Common myeloid progenitor, CD34-positive (primary cell): ENCODE measurements at regions not wholly inside any gene's neighbourhood (a gene's known extent, or its start where the extent isn't known, plus 50 kb on each side); places are given as distances from the start of the nearest gene placed in this dataset.

ENCODE experiments used
- CTCF ChIA-PET: fragments of 350-600 bp; sonication (Branson Sonifier 250); formaldehyde crosslinking; loops from one replicate; lab custom pipeline; 2021; ENCODE audit warnings: antibody characterized with exemption; lab: Charles Lee
- POLR2A ChIA-PET: fragments of 350-600 bp; sonication (Branson Sonifier 250); formaldehyde crosslinking; loops from one replicate; lab custom pipeline; 2021; ENCODE audit warnings: antibody characterized with exemption; lab: Charles Lee
- DNase-seq, 3 donors: peaks; one replicate each; pipeline versions ENCODE4 v3.0.0 to v3.0.0-alpha.2; 2013
- H3K27ac ChIP-seq, 2 experiments: 1 replicate in 1 of 2; 2 replicates in 1 of 2; pipeline ENCODE4 v1.7.0; 2013; ENCODE audit warnings: inconsistent platforms in 2 of 2, low read length in 2 of 2, mild to moderate bottlenecking in 2 of 2, low read depth in 1 of 2, moderate library complexity in 1 of 2; ENCODE audit not compliant: severe bottlenecking in 2 of 2, insufficient read depth in 1 of 2, poor library complexity in 1 of 2
- H3K27me3 ChIP-seq, 5 experiments: replicated peaks in 2 of 5; 1 replicate in 3 of 5; 2 replicates in 2 of 5; pipeline versions ENCODE4 v1.6.1 to v1.7.0; 2013; ENCODE audit warnings: low read length in 4 of 5, mild to moderate bottlenecking in 2 of 5, moderate library complexity in 2 of 5, inconsistent platforms in 1 of 5; ENCODE audit not compliant: insufficient read depth in 5 of 5, control insufficient read depth in 4 of 5
- H3K36me3 ChIP-seq, 4 experiments: 1 replicate in 2 of 4; 2 replicates in 2 of 4; pipeline versions ENCODE4 v1.6.1 to v1.7.0; 2013; ENCODE audit warnings: low read length in 3 of 4, control low read depth in 1 of 4, mild to moderate bottlenecking in 1 of 4; ENCODE audit not compliant: control insufficient read depth in 4 of 4, insufficient read depth in 4 of 4
- H3K4me1 ChIP-seq, 4 experiments: 1 replicate in 3 of 4; 2 replicates in 1 of 4; pipeline versions ENCODE4 v1.6.1 to v1.7.1; 2013; ENCODE audit warnings: low read length in 3 of 4, mild to moderate bottlenecking in 3 of 4, control low read depth in 1 of 4, inconsistent platforms in 1 of 4, moderate library complexity in 1 of 4; ENCODE audit not compliant: control insufficient read depth in 4 of 4, insufficient read depth in 4 of 4; ENCODE audit errors: control extremely low read depth in 1 of 4
- H3K4me3 ChIP-seq, 7 experiments: 1 replicate in 4 of 7; 2 replicates in 3 of 7; pipeline versions ENCODE4 v1.5.1 to v1.7.0; 2013; ENCODE audit warnings: mild to moderate bottlenecking in 7 of 7, low read length in 6 of 7, moderate library complexity in 6 of 7, inconsistent platforms in 2 of 7, low read depth in 2 of 7, control low read depth in 1 of 7; ENCODE audit not compliant: insufficient read depth in 4 of 7, control insufficient read depth in 1 of 7; ENCODE audit errors: extremely low read depth in 1 of 7
- H3K9me3 ChIP-seq, 5 experiments: 1 replicate in 4 of 5; 2 replicates in 1 of 5; pipeline versions ENCODE4 v1.6.1 to v1.7.1; 2013; ENCODE audit warnings: low read length in 4 of 5, mild to moderate bottlenecking in 2 of 5, inconsistent platforms in 1 of 5, low read depth in 1 of 5, moderate library complexity in 1 of 5; ENCODE audit not compliant: control insufficient read depth in 4 of 5, insufficient read depth in 2 of 5; ENCODE audit errors: control extremely low read depth in 1 of 5
- WGBS: methylation state at CpG from one replicate; pipeline ENCODE4 v1.1.5; 2013; ENCODE audit not compliant: insufficient coverage; 5-methylcytosine and 5-hydroxymethylcytosine counted together

DNA sequence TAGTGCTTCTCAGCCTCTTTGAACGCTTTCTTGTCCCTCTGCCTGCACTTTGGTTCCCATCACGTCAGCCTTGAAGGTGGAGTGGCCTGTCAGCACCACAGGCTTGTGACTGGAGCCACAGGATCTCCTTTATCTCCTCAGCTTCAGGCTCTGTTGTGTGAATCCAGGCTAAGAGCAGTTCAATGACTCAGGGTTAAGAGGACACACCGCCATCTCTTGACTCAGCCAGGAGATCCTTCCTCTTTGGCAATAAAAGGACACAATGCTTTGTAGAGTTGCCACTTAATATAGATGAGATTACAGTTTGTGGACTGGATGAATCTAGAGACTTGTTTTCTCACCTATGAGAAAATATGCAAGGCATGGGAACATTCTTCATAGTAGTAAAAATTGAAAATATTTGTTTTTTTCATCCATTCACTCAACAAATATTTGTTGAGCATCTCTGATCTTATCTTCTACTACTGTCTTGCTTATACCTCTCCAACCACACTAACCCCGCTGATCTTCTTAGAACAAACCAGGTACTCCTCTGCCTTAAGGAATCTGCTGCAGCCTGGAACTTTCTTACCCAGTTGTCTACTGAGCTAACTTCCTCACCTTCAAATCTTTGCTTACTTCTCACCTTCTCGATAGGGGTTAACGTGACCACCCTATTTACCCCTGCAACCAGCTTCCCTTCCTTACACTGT lies 62.3 kb downstream of the UCHL1 start:
- Histone ChIP-seq H3K4me3 (no peak overlapping the region), H3K9me3 (peaks cover 0 to 2% (median 2%) of the 10 kb centered on the region in 5 experiments), H3K36me3 (no peaks in the 10 kb centered on the region), H3K27me3 (no peaks in the 10 kb centered on the region), H3K4me1 (peaks cover 0 to 3% (median 0%) of the 10 kb centered on the region in 4 experiments), H3K27ac (no peak overlapping the region)
- ChIA-PET CTCF (interaction anchor here (1.3 to 1.6 kb wide), 4 partner anchors 13 to 21 kb away, joined by 3 to 5 read pairs (median 4); no protein-coding TSS in a partner anchor), POLR2A (no interaction called here)
- peak; percentile 31 to 90 (median 79) for DNase-seq
- 82% methylated on average over 6 of the region's 6 CpGs for WGBS

GRCh38 chr4:41319553-41319952 lies 62.8 kb downstream of the UCHL1 start:
- H3K27me3 ChIP-seq, result no peaks in the 10 kb centered on the region
- no peaks in the 10 kb centered on the region for H3K36me3 ChIP-seq
- POLR2A ChIA-PET, result no interaction called here
- CTCF ChIA-PET, result interaction anchor here (1.3 to 1.6 kb wide), 3 partner anchors 13 to 21 kb away, joined by 3 to 5 read pairs (median 3); no protein-coding TSS in a partner anchor
- WGBS, result 74% methylated on average over 3 of the region's 5 CpGs
- H3K4me3 ChIP-seq, result no peak overlapping the region
- H3K4me1 ChIP-seq, result peaks cover 0 to 3% (median 0%) of the 10 kb centered on the region in 4 experiments
- no peak overlapping the region for H3K27ac ChIP-seq
- peaks cover 0 to 2% (median 2%) of the 10 kb centered on the region in 5 experiments for H3K9me3 ChIP-seq
- no peak for DNase-seq

- WGBS, result no CpG with 5 or more reads among the region's 1 CpG
- DNase-seq, result no peak
Observed at GRCh38 chr4:41320278-41320677, 63.5 kb downstream of the UCHL1 start.

DNA sequence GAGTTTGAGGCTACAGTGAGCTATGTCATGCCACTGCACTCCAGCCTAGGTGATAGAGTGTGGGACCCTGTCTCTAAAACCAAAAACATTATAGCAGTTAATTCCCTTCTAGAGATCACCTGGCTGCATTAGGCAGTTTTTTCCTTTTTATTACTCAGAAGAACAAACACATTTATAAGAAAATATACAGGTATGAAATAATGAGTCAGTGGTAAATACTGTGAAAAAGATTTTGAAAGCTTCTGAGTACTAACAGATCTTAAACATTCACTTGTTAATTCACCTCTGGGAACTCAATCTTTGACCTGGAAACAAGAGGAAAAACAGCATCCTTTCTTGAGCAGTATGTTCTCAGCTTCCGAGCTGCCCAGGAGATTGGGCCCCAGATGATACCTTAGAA lies 64.1 kb downstream of the UCHL1 start:
- no peak for DNase-seq

More at GRCh38 chr4:41320278-41320677, 63.5 kb downstream of the UCHL1 start:
- H3K4me3 ChIP-seq, result no peak overlapping the region
- no peak overlapping the region for H3K27ac ChIP-seq
- H3K9me3 ChIP-seq, result peaks cover 0 to 2% (median 2%) of the 10 kb centered on the region in 5 experiments
- H3K27me3 ChIP-seq, result no peaks in the 10 kb centered on the region
- H3K4me1 ChIP-seq, result peaks cover 0 to 3% (median 0%) of the 10 kb centered on the region in 4 experiments
- ChIA-PET CTCF (interaction anchor here (1.3 to 1.6 kb wide), 4 partner anchors 14 to 341 kb away, joined by 3 to 5 read pairs (median 4); no protein-coding TSS in a partner anchor), POLR2A (no interaction called here)
- no peaks in the 10 kb centered on the region for H3K36me3 ChIP-seq

DNA sequence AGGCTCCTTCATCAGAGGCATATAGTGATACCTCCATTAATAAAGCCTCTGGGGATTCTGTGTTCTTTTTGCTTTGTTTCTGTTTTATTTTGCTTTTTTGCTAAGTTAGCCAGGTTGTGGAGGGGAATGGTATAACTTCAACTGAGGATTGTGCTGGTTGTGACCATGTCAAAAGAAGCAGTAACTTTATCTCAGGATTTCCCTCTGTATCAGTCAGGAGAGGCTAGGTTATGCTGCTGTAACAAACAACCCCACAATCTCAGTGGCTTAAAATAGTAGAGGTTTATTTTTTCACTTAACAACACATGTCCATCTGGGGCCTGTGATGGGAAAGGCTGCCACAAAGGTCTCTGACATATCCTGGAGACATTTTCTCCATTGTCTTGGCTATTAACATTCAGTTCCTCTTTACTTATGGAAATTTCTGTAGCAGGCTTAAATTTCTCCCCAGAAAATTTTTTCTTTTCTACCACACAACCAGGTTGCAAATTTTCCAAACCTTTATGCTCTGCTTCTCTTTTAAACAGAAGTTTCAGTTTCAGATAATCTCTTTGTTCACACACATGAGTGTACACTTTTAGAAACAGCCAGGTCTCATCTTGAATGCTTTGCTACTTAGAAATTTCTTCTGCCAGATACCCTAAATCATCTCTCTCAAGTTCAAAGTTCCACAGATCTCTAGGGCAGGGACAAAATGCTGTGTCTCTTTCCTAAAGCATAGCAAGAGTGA lies 64.7 kb downstream of the UCHL1 start:
- no peak overlapping the region for H3K27ac ChIP-seq
- no peak overlapping the region for H3K4me3 ChIP-seq
- POLR2A ChIA-PET, result no interaction called here
- no peak for DNase-seq
- CTCF ChIA-PET, result interaction anchor here (1.6 kb wide), 1 partner anchor 340 kb away, joined by 4 read pairs; no protein-coding TSS in a partner anchor
- no peaks in the 10 kb centered on the region for H3K36me3 ChIP-seq
- H3K4me1 ChIP-seq, result peaks cover 0 to 3% (median 0%) of the 10 kb centered on the region in 4 experiments
- no peaks in the 10 kb centered on the region for H3K27me3 ChIP-seq
- peaks cover 0 to 2% (median 2%) of the 10 kb centered on the region in 5 experiments for H3K9me3 ChIP-seq

More for the DNA sequence above, 64.1 kb downstream of the UCHL1 start:
- POLR2A ChIA-PET, result no interaction called here
- WGBS, result 100% methylated on average over 1 of the region's 1 CpG
- no peaks in the 10 kb centered on the region for H3K36me3 ChIP-seq
- no peak overlapping the region for H3K27ac ChIP-seq
- peaks cover 0 to 3% (median 0%) of the 10 kb centered on the region in 4 experiments for H3K4me1 ChIP-seq
- CTCF ChIA-PET, result interaction anchor here (1.6 kb wide), 1 partner anchor 341 kb away, joined by 4 read pairs; no protein-coding TSS in a partner anchor
- peaks cover 0 to 2% (median 2%) of the 10 kb centered on the region in 5 experiments for H3K9me3 ChIP-seq
- no peaks in the 10 kb centered on the region for H3K27me3 ChIP-seq
- H3K4me3 ChIP-seq, result no peak overlapping the region

GRCh38 chr4:41322617-41323016 lies 65.9 kb downstream of the UCHL1 start:
- no peaks in the 10 kb centered on the region for H3K27me3 ChIP-seq
- H3K4me3 ChIP-seq, result no peak overlapping the region
- no peak overlapping the region for H3K27ac ChIP-seq
- DNase-seq, result no peak
- H3K36me3 ChIP-seq, result no peaks in the 10 kb centered on the region
- CTCF ChIA-PET, result interaction anchor here (0.8 to 1.5 kb wide), 2 partner anchors 20 to 38 kb away, joined by 3 read pairs; no protein-coding TSS in a partner anchor
- H3K4me1 ChIP-seq, result peaks cover 0 to 3% (median 0%) of the 10 kb centered on the region in 4 experiments
- WGBS, result 100% methylated on average over 1 of the region's 4 CpGs
- peaks cover 0 to 2% (median under 1%) of the 10 kb centered on the region in 5 experiments for H3K9me3 ChIP-seq
- POLR2A ChIA-PET, result no interaction called here
